ENCODE measurements at regions not wholly inside any gene's neighbourhood (a gene's known extent, or its start where the extent isn't known, plus 50 kb on each side); places are given as distances from the start of the nearest gene placed in this dataset.
"Not testable (repeated sequence)": the region's sequence is repeated elsewhere in the genome, so short reads cannot be mapped to it uniquely, and the experiment has no call there.

GRCh38 chr2:175599966-175600831, 401.9 kb downstream of the LNPK start:
- TF ChIP-seq L3MBTL2 (conservative IDR thresholded peaks at IDR 0.05) (no peak), NFRKB (IDR thresholded peaks at IDR 0.05) (no peak), SP1 (IDR thresholded peaks at IDR 0.05) (no peak), ARNT (IDR thresholded peaks at IDR 0.05) (no peak), ELF4 (IDR thresholded peaks at IDR 0.05) (no peak), HDGF (IDR thresholded peaks at IDR 0.05; ENCODE audit: borderline replicate concordance) (no peak), PKNOX1 (IDR thresholded peaks at IDR 0.05) (0 out of 2 replicates have a peak, but pooled peaks have one; percentile 4), BHLHE40 (IDR thresholded peaks at IDR 0.05; ENCODE audit: borderline replicate concordance) (no peak), FOXA1 (IDR thresholded peaks at IDR 0.05) (no peak)
- ChIA-PET CTCF (interaction anchor here (1.5 kb wide), 1 partner anchor 22 kb away, joined by 6 read pairs; no protein-coding TSS in a partner anchor), POLR2A (no interaction called here)
- DNase-seq (ENCODE audit: extremely low spot score): no peak

- ChIA-PET POLR2A (no interaction called here), CTCF (no interaction called here)
- TF ChIP-seq ZNF384 (IDR thresholded peaks at IDR 0.05) (no peak), ELF4 (IDR thresholded peaks at IDR 0.05) (no peak), SP1 (IDR thresholded peaks at IDR 0.05) (no peak), FOXA1 (IDR thresholded peaks at IDR 0.05) (no peak), L3MBTL2 (conservative IDR thresholded peaks at IDR 0.05) (no peak), PKNOX1 (IDR thresholded peaks at IDR 0.05) (no peak), LEF1 (IDR thresholded peaks at IDR 0.05; ENCODE audit: borderline replicate concordance) (no peak), FOXM1 (IDR thresholded peaks at IDR 0.05; ENCODE audit: borderline replicate concordance) (no peak), SUZ12 (IDR thresholded peaks at IDR 0.05) (no peak), ARNT (IDR thresholded peaks at IDR 0.05) (no peak), CTBP1 (IDR thresholded peaks at IDR 0.05; ENCODE audit: borderline replicate concordance) (no peak), NFRKB (IDR thresholded peaks at IDR 0.05) (no peak), TARDBP (IDR thresholded peaks at IDR 0.05) (no peak), BHLHE40 (IDR thresholded peaks at IDR 0.05; ENCODE audit: borderline replicate concordance) (no peak), FOXK2 (IDR thresholded peaks at IDR 0.05) (no peak), HDGF (IDR thresholded peaks at IDR 0.05; ENCODE audit: borderline replicate concordance) (no peak)
- DNase-seq (ENCODE audit: extremely low spot score): no peak
These were observed 404.8 kb downstream of the LNPK start for GRCh38 chr2:175597286-175597685.

- ChIA-PET CTCF (interaction anchor here (0.7 kb wide), 1 partner anchor 226 kb away, joined by 6 read pairs; no protein-coding TSS in a partner anchor), POLR2A (no interaction called here)
- peak; percentile 17 for DNase-seq (ENCODE audit: extremely low spot score)
- TF ChIP-seq ARNT (IDR thresholded peaks at IDR 0.05) (no peak), LEF1 (IDR thresholded peaks at IDR 0.05; ENCODE audit: borderline replicate concordance) (no peak), ELF4 (IDR thresholded peaks at IDR 0.05) (no peak), ZNF384 (IDR thresholded peaks at IDR 0.05) (no peak), PKNOX1 (IDR thresholded peaks at IDR 0.05) (no peak), TARDBP (IDR thresholded peaks at IDR 0.05) (no peak), FOXA1 (IDR thresholded peaks at IDR 0.05) (no peak), BHLHE40 (IDR thresholded peaks at IDR 0.05; ENCODE audit: borderline replicate concordance) (no peak), L3MBTL2 (conservative IDR thresholded peaks at IDR 0.05) (no peak), SP1 (IDR thresholded peaks at IDR 0.05) (no peak)
These were observed 406.9 kb downstream of the LNPK start for GRCh38 chr2:175595139-175595538.

- DNase-seq (ENCODE audit: extremely low spot score): not testable (repeated sequence)
- ChIA-PET CTCF (interaction anchor here (0.7 to 1.2 kb wide), 2 partner anchors 224 to 503 kb away, joined by 3 to 6 read pairs; no protein-coding TSS in a partner anchor), POLR2A (interaction anchor here (1.0 to 1.1 kb wide), 2 partner anchors 18 to 26 kb away, joined by 3 read pairs; no protein-coding TSS in a partner anchor)
These were observed 408.2 kb downstream of the LNPK start for GRCh38 chr2:175593686-175594525.

GRCh38 chr2:175588213-175588612, 406.7 kb upstream of the ATP5MC3 start:
- DNase-seq (ENCODE audit: extremely low spot score); POLR2A ChIA-PET; CTCF ChIA-PET: not testable (repeated sequence)

More at GRCh38 chr2:175593686-175594525, 408.2 kb downstream of the LNPK start:
- TF ChIP-seq FOXK2 (IDR thresholded peaks at IDR 0.05) (0 out of 2 replicates have a peak, but pooled peaks have one; percentile 55), L3MBTL2 (conservative IDR thresholded peaks at IDR 0.05) (peak; percentile 70)

- ChIA-PET POLR2A (no interaction called here), CTCF (no interaction called here)
- TF ChIP-seq LEF1 (IDR thresholded peaks at IDR 0.05; ENCODE audit: borderline replicate concordance) (no peak), L3MBTL2 (conservative IDR thresholded peaks at IDR 0.05) (no peak), FOXA1 (IDR thresholded peaks at IDR 0.05) (no peak), ARNT (IDR thresholded peaks at IDR 0.05) (no peak), TARDBP (IDR thresholded peaks at IDR 0.05) (no peak), FOXM1 (IDR thresholded peaks at IDR 0.05; ENCODE audit: borderline replicate concordance) (no peak), NFRKB (IDR thresholded peaks at IDR 0.05) (no peak), PKNOX1 (IDR thresholded peaks at IDR 0.05) (no peak), ELF4 (IDR thresholded peaks at IDR 0.05) (no peak), FOXK2 (IDR thresholded peaks at IDR 0.05) (no peak), CTBP1 (IDR thresholded peaks at IDR 0.05; ENCODE audit: borderline replicate concordance) (no peak), HDGF (IDR thresholded peaks at IDR 0.05; ENCODE audit: borderline replicate concordance) (no peak), ZNF384 (IDR thresholded peaks at IDR 0.05) (no peak), BHLHE40 (IDR thresholded peaks at IDR 0.05; ENCODE audit: borderline replicate concordance) (no peak), SUZ12 (IDR thresholded peaks at IDR 0.05) (no peak), SP1 (IDR thresholded peaks at IDR 0.05) (no peak)
- DNase-seq (ENCODE audit: extremely low spot score): no peak
These were observed 404.0 kb upstream of the ATP5MC3 start for GRCh38 chr2:175585496-175585895.
